Loucy (cell line): ENCODE measurements at regions not wholly inside any gene's neighbourhood (a gene's known extent, or its start where the extent isn't known, plus 50 kb on each side); places are given as distances from the start of the nearest gene placed in this dataset.

Source experiments
- H2AFZ ChIP-seq: fragments of 200-600 bp; sonication (generic); 2 replicates; pipeline ENCODE4 v1.6.0; 2016; ENCODE audit warnings: antibody characterized with exemption, mild to moderate bottlenecking, low read length, moderate library complexity
- H3F3A ChIP-seq: fragments of 200-600 bp; 2 replicates; pipeline ENCODE4 v1.6.0; 2016; ENCODE audit warnings: antibody characterized with exemption, low read depth, mild to moderate bottlenecking
- H3K27me3 ChIP-seq: fragments of 200-600 bp; sonication (generic); 2 replicates; pipeline ENCODE4 v1.6.1; 2014; ENCODE audit warnings: low read length, mild to moderate bottlenecking; ENCODE audit not compliant: insufficient read depth, poor library complexity, severe bottlenecking
- H3K36me3 ChIP-seq: fragments of 200-600 bp; sonication (generic); 2 replicates; pipeline ENCODE4 v1.6.1; 2016; ENCODE audit warnings: low read length; ENCODE audit not compliant: insufficient read depth
- H3K4me1 ChIP-seq: fragments of 200-600 bp; sonication (generic); 2 replicates; pipeline ENCODE4 v1.5.1; 2014; ENCODE audit warnings: low read length, mild to moderate bottlenecking; ENCODE audit not compliant: insufficient read depth, poor library complexity, severe bottlenecking
- H3K4me2 ChIP-seq: fragments of 200-600 bp; sonication (generic); 2 replicates; pipeline ENCODE4 v1.6.0; 2014; ENCODE audit warnings: antibody characterized with exemption, low read length, low read depth, mild to moderate bottlenecking; ENCODE audit not compliant: poor library complexity, severe bottlenecking
- H3K4me3 ChIP-seq: fragments of 200-600 bp; sonication (generic); 2 replicates; pipeline ENCODE4 v1.5.1; 2014; ENCODE audit warnings: low read length, mild to moderate bottlenecking, mixed read lengths; ENCODE audit not compliant: poor library complexity, severe bottlenecking
- H3K79me2 ChIP-seq: fragments of 200-600 bp; sonication (generic); 2 replicates; pipeline ENCODE4 v1.6.1; 2014; ENCODE audit warnings: low read length; ENCODE audit not compliant: insufficient read depth
- H3K9ac ChIP-seq: fragments of 200-600 bp; sonication (generic); 2 replicates; pipeline ENCODE4 v1.6.0; 2014; ENCODE audit warnings: mild to moderate bottlenecking, low read depth, low read length, moderate library complexity; ENCODE audit not compliant: poor library complexity, severe bottlenecking
- H3K9me2 ChIP-seq: fragments of 200-600 bp; sonication (generic); replicated peaks from 2 replicates; pipeline ENCODE4 v1.6.1; 2016; ENCODE audit warnings: low read depth, low read length, mixed read lengths
- H3K9me3 ChIP-seq: fragments of 200-600 bp; sonication (generic); 2 replicates; pipeline ENCODE4 v1.6.1; 2014; ENCODE audit warnings: mild to moderate bottlenecking, antibody characterized with exemption, low read length, low read depth; ENCODE audit not compliant: insufficient read depth
- H4K20me1 ChIP-seq: fragments of 200-600 bp; sonication (generic); 2 replicates; pipeline ENCODE4 v1.6.0; 2014; ENCODE audit warnings: antibody characterized with exemption, low read length, mild to moderate bottlenecking; ENCODE audit not compliant: insufficient read depth, poor library complexity, severe bottlenecking
- CTCF ChIP-seq: fragments of 200-600 bp; sonication (generic); conservative IDR thresholded peaks from 2 replicates; pipeline ENCODE4 v1.5.1; 2014; ENCODE audit warnings: mild to moderate bottlenecking, antibody characterized with exemption, low read length
- EZH2phosphoT487 ChIP-seq: fragments of 200-600 bp; IDR thresholded peaks from 2 replicates; pipeline ENCODE4 v1.6.1; 2018; ENCODE audit warnings: antibody characterized with exemption, mild to moderate bottlenecking, moderate library complexity, borderline replicate concordance

DNA sequence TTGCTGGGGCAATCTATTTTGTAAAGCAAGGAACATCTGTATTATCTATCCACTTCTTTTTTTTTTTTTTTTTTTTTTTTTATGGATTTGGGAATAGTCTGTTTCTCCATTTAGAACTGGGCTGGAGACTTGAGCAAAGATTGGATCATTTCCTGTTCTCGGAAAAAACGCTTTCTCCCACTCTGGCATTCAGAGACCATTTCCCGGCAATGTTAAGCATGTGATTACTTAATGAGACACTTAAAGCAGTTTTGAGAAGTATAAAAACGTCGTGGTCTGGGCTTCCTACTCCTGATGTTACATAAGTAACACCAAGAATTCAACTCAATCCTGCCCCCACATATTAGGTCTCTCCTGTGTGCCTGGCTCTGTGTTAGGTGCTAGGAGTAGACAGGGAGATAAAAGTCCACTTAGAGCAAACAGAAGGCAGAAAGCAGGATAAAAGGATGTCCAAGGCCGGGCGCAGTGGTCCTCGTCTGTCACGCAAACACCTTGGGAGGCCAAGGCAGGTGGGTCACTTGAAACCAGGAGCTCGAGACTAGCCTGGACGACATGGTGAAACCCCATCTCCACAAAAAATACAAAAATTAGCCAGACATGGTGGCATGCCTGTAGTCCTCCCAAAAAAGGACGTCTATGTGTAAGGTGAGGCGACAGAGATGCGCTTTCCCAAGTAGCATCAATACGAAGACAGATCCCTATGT is 152.1 kb upstream of the GSC start:
- Histone ChIP-seq H3F3A (no peaks in the 10 kb centered on the region), H4K20me1 (no peaks in the 10 kb centered on the region), H2AFZ (no peak overlapping the region), H3K27me3 (no peaks in the 10 kb centered on the region), H3K36me3 (no peaks in the 10 kb centered on the region), H3K79me2 (no peaks in the 10 kb centered on the region), H3K4me1 (no peaks in the 10 kb centered on the region), H3K4me2 (no peak overlapping the region), H3K9ac (no peak overlapping the region), H3K9me3 (no peaks in the 10 kb centered on the region), H3K4me3 (no peak overlapping the region), H3K9me2 (no peaks in the 10 kb centered on the region)
- TF ChIP-seq EZH2phosphoT487, result no peak

DNA sequence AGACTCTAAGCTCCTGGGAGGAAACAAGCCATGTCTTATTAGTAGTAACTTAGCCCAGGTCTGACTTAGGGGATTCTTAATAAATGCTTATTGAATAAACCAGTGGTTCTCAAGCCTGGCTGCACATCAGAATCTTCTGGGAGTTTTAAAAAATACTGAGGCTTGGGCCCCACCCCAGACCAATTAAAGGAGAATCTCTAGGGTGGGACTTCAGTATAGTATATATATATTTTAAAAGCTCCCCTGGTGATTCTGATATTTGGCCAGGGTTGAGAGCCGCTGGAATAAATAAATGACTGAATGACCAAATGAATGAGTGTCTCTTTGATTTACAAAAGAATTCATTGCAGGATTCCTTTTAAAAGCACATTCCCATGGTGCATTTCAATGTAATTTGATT is 151.5 kb upstream of the GSC start:
- no peaks in the 10 kb centered on the region for H3K4me1 ChIP-seq
- no peaks in the 10 kb centered on the region for H3K27me3 ChIP-seq
- no peaks in the 10 kb centered on the region for H3K9me2 ChIP-seq
- no peak overlapping the region for H3K4me2 ChIP-seq
- H4K20me1 ChIP-seq, result no peaks in the 10 kb centered on the region
- no peak overlapping the region for H3K9ac ChIP-seq
- H3F3A ChIP-seq, result no peaks in the 10 kb centered on the region
- no peaks in the 10 kb centered on the region for H3K36me3 ChIP-seq
- H2AFZ ChIP-seq, result no peak overlapping the region
- H3K9me3 ChIP-seq, result no peaks in the 10 kb centered on the region
- no peaks in the 10 kb centered on the region for H3K79me2 ChIP-seq
- no peak for TF ChIP-seq EZH2phosphoT487
- no peak for TF ChIP-seq CTCF
- no peak overlapping the region for H3K4me3 ChIP-seq

- Histone ChIP-seq H3K79me2 (no peaks in the 10 kb centered on the region), H3K4me2 (no peak overlapping the region), H3K4me3 (no peak overlapping the region), H3K9me3 (no peaks in the 10 kb centered on the region), H4K20me1 (no peaks in the 10 kb centered on the region), H2AFZ (no peak overlapping the region), H3K9me2 (no peaks in the 10 kb centered on the region), H3K27me3 (no peaks in the 10 kb centered on the region), H3K9ac (no peak overlapping the region), H3F3A (no peaks in the 10 kb centered on the region), H3K4me1 (no peaks in the 10 kb centered on the region), H3K36me3 (no peaks in the 10 kb centered on the region)
- TF ChIP-seq CTCF, result no peak
- no peak for TF ChIP-seq EZH2phosphoT487
Observed at GRCh38 chr14:94919896-94920295, 150.0 kb upstream of the GSC start.

GRCh38 chr14:94918896-94919295 is 149.0 kb upstream of the GSC start:
- Histone ChIP-seq H3K9ac (no peak overlapping the region), H3K79me2 (no peaks in the 10 kb centered on the region), H3F3A (no peaks in the 10 kb centered on the region), H3K4me2 (no peak overlapping the region), H3K4me3 (no peak overlapping the region), H3K27me3 (no peaks in the 10 kb centered on the region), H4K20me1 (no peaks in the 10 kb centered on the region), H3K9me3 (no peaks in the 10 kb centered on the region), H3K36me3 (no peaks in the 10 kb centered on the region), H2AFZ (no peak overlapping the region), H3K9me2 (no peaks in the 10 kb centered on the region), H3K4me1 (no peaks in the 10 kb centered on the region)
- no peak for TF ChIP-seq CTCF
- no peak for TF ChIP-seq EZH2phosphoT487
